HepG2 (cell line): ENCODE measurements at regions not wholly inside any gene's neighbourhood (a gene's known extent, or its start where the extent isn't known, plus 50 kb on each side); places are given as distances from the start of the nearest gene placed in this dataset.
"Not testable (repeated sequence)": the region's sequence is repeated elsewhere in the genome, so short reads cannot be mapped to it uniquely, and the experiment has no call there.

ENCODE experiments used
- ATF1 ChIP-seq: IDR thresholded peaks from 2 replicates; pipeline ENCODE4 v1.6.1; 2016; ENCODE audit warnings: mild to moderate bottlenecking, control low read depth
- CTCF ChIP-seq: sonication (generic); formaldehyde crosslinking; IDR thresholded peaks from 2 replicates; pipeline ENCODE4 v1.5.0; 2020; ENCODE audit warnings: mild to moderate bottlenecking, missing genetic modification reagents, moderate library complexity
- HMG20A ChIP-seq: IDR thresholded peaks from 2 replicates; pipeline ENCODE4 v1.6.1; 2016; ENCODE audit warnings: borderline replicate concordance
- POGZ ChIP-seq: sonication (generic); formaldehyde crosslinking; IDR thresholded peaks from 2 replicates; pipeline ENCODE4 v1.4.0; 2020; ENCODE audit warnings: mild to moderate bottlenecking, missing genetic modification reagents
- POLR2A ChIP-seq, 2 experiments: IDR thresholded peaks; 2 replicates each; pipeline ENCODE4 v1.6.1; 2011; ENCODE audit warnings: low read depth in 2 of 2, low read length in 2 of 2, mild to moderate bottlenecking in 1 of 2, moderate library complexity in 1 of 2; ENCODE audit not compliant: insufficient read depth in 1 of 2
- RBAK ChIP-seq: sonication (generic); formaldehyde crosslinking; IDR thresholded peaks from 2 replicates; pipeline ENCODE4 v1.5.1; 2020; ENCODE audit warnings: mild to moderate bottlenecking, missing genetic modification reagents
- SMAD9 ChIP-seq: sonication (generic); formaldehyde crosslinking; IDR thresholded peaks from 2 replicates; pipeline ENCODE4 v1.5.1; 2020; ENCODE audit warnings: mild to moderate bottlenecking, missing genetic modification reagents

DNA sequence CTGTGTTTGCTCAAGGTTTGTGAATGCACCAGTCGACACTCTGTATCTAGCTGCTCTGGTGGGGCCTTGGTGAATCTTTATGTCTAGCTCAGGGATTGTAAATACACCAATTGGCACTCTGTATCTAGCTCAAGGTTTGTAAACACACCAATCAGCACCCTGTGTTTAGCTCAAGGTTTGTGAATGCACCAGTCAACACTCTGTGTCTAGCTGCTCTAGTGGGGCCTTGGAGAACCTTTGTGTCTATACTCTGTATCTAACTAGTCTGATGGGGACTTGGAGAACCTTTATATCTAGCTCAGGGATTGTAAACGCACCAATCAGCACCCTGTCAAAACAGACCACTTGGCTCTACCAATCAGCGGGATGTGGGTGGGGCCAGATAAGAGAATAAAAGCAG lies 61.3 kb upstream of the DHRS4 start:
- TF ChIP-seq CTCF (CRISPR knock-in tag); POLR2A (IDR thresholded peaks at IDR 0.05; ENCODE audit: insufficient read depth in 1 of 2, low read depth in 2 of 2, low read length in 2 of 2); ATF1 (CRISPR knock-in tag); RBAK; HMG20A (CRISPR knock-in tag); POGZ (CRISPR knock-in tag); SMAD9 (CRISPR knock-in tag): not testable (repeated sequence)
